ENCODE measurements at regions not wholly inside any gene's neighbourhood (a gene's known extent, or its start where the extent isn't known, plus 50 kb on each side); places are given as distances from the start of the nearest gene placed in this dataset.
"Not testable (repeated sequence)": the region's sequence is repeated elsewhere in the genome, so short reads cannot be mapped to it uniquely, and the experiment has no call there.

GRCh38 chr20:54744097-54744496 lies 268.7 kb downstream of the DOK5 start:
- in situ Hi-C loops (cut with MboI; ENCODE audit: low pct_unique_long_range_greater_than_20kb, low sequenced_read_pairs, unreplicated experiment): no loop called here
- DNase-seq (ENCODE audit: low spot score): no peak

GRCh38 chr20:54742193-54742592 lies 266.8 kb downstream of the DOK5 start:
- in situ Hi-C loops (cut with MboI; ENCODE audit: low pct_unique_long_range_greater_than_20kb, low sequenced_read_pairs, unreplicated experiment): no loop called here
- no peak for TF ChIP-seq CTCF (IDR thresholded peaks at IDR 0.05; ENCODE audit: extremely low read depth, insufficient read depth, missing control alignments)
- no peak for DNase-seq (ENCODE audit: low spot score)

More at GRCh38 chr20:54744097-54744496, 268.7 kb downstream of the DOK5 start:
- no peak for TF ChIP-seq CTCF (IDR thresholded peaks at IDR 0.05; ENCODE audit: extremely low read depth, insufficient read depth, missing control alignments)

- TF ChIP-seq CTCF (IDR thresholded peaks at IDR 0.05; ENCODE audit: extremely low read depth, insufficient read depth, missing control alignments): no peak
- in situ Hi-C loops (cut with MboI; ENCODE audit: low pct_unique_long_range_greater_than_20kb, low sequenced_read_pairs, unreplicated experiment): no loop called here
- no peak for DNase-seq (ENCODE audit: low spot score)
Observed at GRCh38 chr20:54736421-54736820, 261.0 kb downstream of the DOK5 start.

- no peak for DNase-seq (ENCODE audit: low spot score)
- no peak for TF ChIP-seq CTCF (IDR thresholded peaks at IDR 0.05; ENCODE audit: extremely low read depth, insufficient read depth, missing control alignments)
- in situ Hi-C loops (cut with MboI; ENCODE audit: low pct_unique_long_range_greater_than_20kb, low sequenced_read_pairs, unreplicated experiment): no loop called here
Observed at GRCh38 chr20:54733687-54734086, 258.3 kb downstream of the DOK5 start.

- DNase-seq (ENCODE audit: low spot score): no peak
- in situ Hi-C loops (cut with MboI; ENCODE audit: low pct_unique_long_range_greater_than_20kb, low sequenced_read_pairs, unreplicated experiment): no loop called here
- no peak for TF ChIP-seq CTCF (IDR thresholded peaks at IDR 0.05; ENCODE audit: extremely low read depth, insufficient read depth, missing control alignments)
Observed at GRCh38 chr20:54727490-54727889, 252.1 kb downstream of the DOK5 start.

GRCh38 chr20:54726687-54727300 lies 251.4 kb downstream of the DOK5 start:
- DNase-seq (ENCODE audit: low spot score): no peak
- in situ Hi-C loops (cut with MboI; ENCODE audit: low pct_unique_long_range_greater_than_20kb, low sequenced_read_pairs, unreplicated experiment): no loop called here
- TF ChIP-seq CTCF (IDR thresholded peaks at IDR 0.05; ENCODE audit: extremely low read depth, insufficient read depth, missing control alignments): peak; percentile 12

- in situ Hi-C loops (cut with MboI; ENCODE audit: low pct_unique_long_range_greater_than_20kb, low sequenced_read_pairs, unreplicated experiment); DNase-seq (ENCODE audit: low spot score): not testable (repeated sequence)
Observed at GRCh38 chr20:54725266-54725665, 249.9 kb downstream of the DOK5 start.

Data from GM13977 (cell line).